Astrocyte (in vitro differentiated cells and primary cell): ENCODE measurements at regions not wholly inside any gene's neighbourhood (a gene's known extent, or its start where the extent isn't known, plus 50 kb on each side); places are given as distances from the start of the nearest gene placed in this dataset.

Source experiments
- DNase-seq: peaks from one replicate; pipeline ENCODE4 v3.0.0-alpha.2; 2010; ENCODE audit warnings: low read depth
- FAIRE-seq: peaks from 2 replicates; lab custom pipeline; 2011; peaks lifted over from hg19 to GRCh38; lab: Jason Lieb, UNC
- H2AFZ ChIP-seq: 2 replicates; pipeline ENCODE4 v1.6.0; 2012; ENCODE audit warnings: low read depth, low read length, inconsistent platforms
- H3K27ac ChIP-seq: 2 replicates; pipeline ENCODE4 v1.5.1; 2011; ENCODE audit warnings: low read depth, low read length, inconsistent platforms
- H3K27me3 ChIP-seq: 2 replicates; pipeline ENCODE4 v1.6.0; 2011; ENCODE audit warnings: low read length, inconsistent platforms; ENCODE audit not compliant: insufficient read depth
- H3K36me3 ChIP-seq: 2 replicates; pipeline ENCODE4 v1.5.1; 2011; ENCODE audit warnings: low read length, inconsistent platforms; ENCODE audit not compliant: insufficient read depth
- H3K4me1 ChIP-seq: 2 replicates; pipeline ENCODE4 v1.5.1; 2011; ENCODE audit warnings: low read length, inconsistent platforms; ENCODE audit not compliant: insufficient read depth
- H3K4me2 ChIP-seq: 2 replicates; pipeline ENCODE4 v1.6.0; 2012; ENCODE audit warnings: low read length, inconsistent platforms
- H3K4me3 ChIP-seq: 2 replicates; pipeline ENCODE4 v1.5.1; 2011; ENCODE audit warnings: low read depth, mild to moderate bottlenecking, low read length, inconsistent platforms; ENCODE audit not compliant: insufficient read depth
- H3K79me2 ChIP-seq: 2 replicates; pipeline ENCODE4 v1.6.0; 2012; ENCODE audit warnings: mild to moderate bottlenecking, low read length, inconsistent platforms; ENCODE audit not compliant: insufficient read depth
- H3K9ac ChIP-seq: 2 replicates; pipeline ENCODE4 v1.6.0; 2012; ENCODE audit warnings: mild to moderate bottlenecking, low read length, inconsistent platforms
- H3K9me3 ChIP-seq: 2 replicates; pipeline ENCODE4 v1.5.1; 2012; ENCODE audit warnings: low read depth, mild to moderate bottlenecking, low read length, inconsistent platforms; ENCODE audit not compliant: insufficient read depth
- H4K20me1 ChIP-seq: 2 replicates; pipeline ENCODE4 v1.6.0; 2012; ENCODE audit warnings: low read length, inconsistent platforms; ENCODE audit not compliant: insufficient read depth
- H3K27ac Mint-ChIP-seq: one replicate; pipeline ENCODE4 v1.8.0; 2021; ENCODE audit warnings: mild to moderate bottlenecking, mixed read lengths; ENCODE audit not compliant: unreplicated experiment
- H3K27me3 Mint-ChIP-seq: one replicate; pipeline ENCODE4 v1.8.0; 2021; ENCODE audit warnings: low read depth, mixed read lengths; ENCODE audit not compliant: unreplicated experiment
- H3K36me3 Mint-ChIP-seq: one replicate; pipeline ENCODE4 v1.8.0; 2021; ENCODE audit warnings: low read depth, mixed read lengths; ENCODE audit not compliant: unreplicated experiment
- H3K4me1 Mint-ChIP-seq: one replicate; pipeline ENCODE4 v1.8.0; 2021; ENCODE audit warnings: low read depth, mixed read lengths; ENCODE audit not compliant: unreplicated experiment
- H3K4me3 Mint-ChIP-seq: one replicate; pipeline ENCODE4 v1.8.0; 2021; ENCODE audit warnings: mild to moderate bottlenecking, moderate library complexity, mixed read lengths; ENCODE audit not compliant: unreplicated experiment
- H3K9me3 Mint-ChIP-seq: one replicate; pipeline ENCODE4 v1.8.0; 2021; ENCODE audit warnings: mild to moderate bottlenecking, mixed read lengths; ENCODE audit not compliant: unreplicated experiment
- CTCF ChIP-seq: IDR thresholded peaks from 2 replicates; pipeline ENCODE4 v1.5.1; 2011; ENCODE audit warnings: low read depth, mild to moderate bottlenecking, inconsistent platforms, low read length, moderate library complexity; ENCODE audit not compliant: insufficient read depth
- EZH2 ChIP-seq: IDR thresholded peaks from 2 replicates; pipeline ENCODE4 v1.6.1; 2012; ENCODE audit warnings: mild to moderate bottlenecking, low read length, inconsistent platforms; ENCODE audit not compliant: insufficient read depth

- peaks cover 2% of the 10 kb centered on the region for H3K9me3 Mint-ChIP-seq
- H3K27ac Mint-ChIP-seq = no peak overlapping the region
- Histone ChIP-seq H3K4me2 (no peak overlapping the region), H3K27ac (no peak overlapping the region), H3K9ac (no peak overlapping the region), H3K27me3 (no peaks in the 10 kb centered on the region), H4K20me1 (no peaks in the 10 kb centered on the region), H3K4me3 (no peak overlapping the region), H3K79me2 (no peaks in the 10 kb centered on the region), H3K36me3 (no peaks in the 10 kb centered on the region), H3K9me3 (no peaks in the 10 kb centered on the region), H2AFZ (no peak overlapping the region), H3K4me1 (no peaks in the 10 kb centered on the region)
- no peak overlapping the region for H3K4me3 Mint-ChIP-seq
- no peaks in the 10 kb centered on the region for H3K36me3 Mint-ChIP-seq
- peaks cover 11% of the 10 kb centered on the region for H3K27me3 Mint-ChIP-seq
- no peak for TF ChIP-seq EZH2
- TF ChIP-seq CTCF = no peak
- FAIRE-seq (peak; percentile 13), DNase-seq (no peak)
- peaks cover 31% of the 10 kb centered on the region for H3K4me1 Mint-ChIP-seq
These were observed 154.4 kb downstream of the TMEM200A start for GRCh38 chr6:130520221-130520620.

GRCh38 chr6:130520801-130521200 is 155.0 kb downstream of the TMEM200A start:
- no peak for DNase-seq
- TF ChIP-seq CTCF (no peak), EZH2 (no peak)
- Histone ChIP-seq H3K27ac (no peak overlapping the region), H3K79me2 (no peaks in the 10 kb centered on the region), H3K4me2 (no peak overlapping the region), H4K20me1 (no peaks in the 10 kb centered on the region), H3K4me1 (no peaks in the 10 kb centered on the region), H3K9ac (no peak overlapping the region), H3K4me3 (no peak overlapping the region), H3K27me3 (no peaks in the 10 kb centered on the region), H3K9me3 (no peaks in the 10 kb centered on the region), H3K36me3 (no peaks in the 10 kb centered on the region), H2AFZ (no peak overlapping the region)
- Mint-ChIP-seq H3K27me3 (peaks cover 11% of the 10 kb centered on the region), H3K4me3 (no peak overlapping the region), H3K4me1 (peaks cover 33% of the 10 kb centered on the region), H3K27ac (no peak overlapping the region), H3K36me3 (no peaks in the 10 kb centered on the region), H3K9me3 (peaks cover 2% of the 10 kb centered on the region)
- FAIRE-seq = no peak

- FAIRE-seq (no peak), DNase-seq (no peak)
- Histone ChIP-seq H3K4me1 (no peaks in the 10 kb centered on the region), H4K20me1 (no peaks in the 10 kb centered on the region), H3K27ac (no peak overlapping the region), H3K36me3 (no peaks in the 10 kb centered on the region), H2AFZ (no peak overlapping the region), H3K9ac (no peak overlapping the region), H3K79me2 (no peaks in the 10 kb centered on the region), H3K4me3 (no peak overlapping the region), H3K4me2 (no peak overlapping the region), H3K9me3 (no peaks in the 10 kb centered on the region), H3K27me3 (no peaks in the 10 kb centered on the region)
- Mint-ChIP-seq H3K4me1 (peaks cover 20% of the 10 kb centered on the region), H3K9me3 (peaks cover 2% of the 10 kb centered on the region), H3K27me3 (peaks cover 11% of the 10 kb centered on the region), H3K27ac (no peak overlapping the region), H3K36me3 (no peaks in the 10 kb centered on the region), H3K4me3 (no peak overlapping the region)
- TF ChIP-seq EZH2 = no peak
These were observed 158.7 kb downstream of the TMEM200A start for GRCh38 chr6:130524552-130524951.
